Esophagus muscularis mucosa (tissue), 4 donors: ENCODE measurements at regions not wholly inside any gene's neighbourhood (a gene's known extent, or its start where the extent isn't known, plus 50 kb on each side); places are given as distances from the start of the nearest gene placed in this dataset.

Experiments
- EP300 ChIP-seq: sonication (generic); formaldehyde crosslinking; IDR thresholded peaks from one replicate; pipeline ENCODE4 v1.6.1; 2017; ENCODE audit warnings: antibody characterized with exemption
- POLR2A ChIP-seq: fragments of 450-650 bp; IDR thresholded peaks from one replicate; pipeline ENCODE4 v1.6.1; 2017; ENCODE audit warnings: antibody characterized with exemption, moderate library complexity, mild to moderate bottlenecking, low read depth
- TF ChIP-seq, protein P1 (sequence below), 3 experiments: fragments of 200-600 bp in 2 of 3; fragments of 450-650 bp in 1 of 3; sonication (generic) in 2 of 3; IDR thresholded peaks; one replicate each; pipeline ENCODE4 v1.5.1; 2017 to 2019; ENCODE audit warnings: antibody characterized with exemption in 3 of 3, mild to moderate bottlenecking in 2 of 3, moderate library complexity in 1 of 3

DNA sequence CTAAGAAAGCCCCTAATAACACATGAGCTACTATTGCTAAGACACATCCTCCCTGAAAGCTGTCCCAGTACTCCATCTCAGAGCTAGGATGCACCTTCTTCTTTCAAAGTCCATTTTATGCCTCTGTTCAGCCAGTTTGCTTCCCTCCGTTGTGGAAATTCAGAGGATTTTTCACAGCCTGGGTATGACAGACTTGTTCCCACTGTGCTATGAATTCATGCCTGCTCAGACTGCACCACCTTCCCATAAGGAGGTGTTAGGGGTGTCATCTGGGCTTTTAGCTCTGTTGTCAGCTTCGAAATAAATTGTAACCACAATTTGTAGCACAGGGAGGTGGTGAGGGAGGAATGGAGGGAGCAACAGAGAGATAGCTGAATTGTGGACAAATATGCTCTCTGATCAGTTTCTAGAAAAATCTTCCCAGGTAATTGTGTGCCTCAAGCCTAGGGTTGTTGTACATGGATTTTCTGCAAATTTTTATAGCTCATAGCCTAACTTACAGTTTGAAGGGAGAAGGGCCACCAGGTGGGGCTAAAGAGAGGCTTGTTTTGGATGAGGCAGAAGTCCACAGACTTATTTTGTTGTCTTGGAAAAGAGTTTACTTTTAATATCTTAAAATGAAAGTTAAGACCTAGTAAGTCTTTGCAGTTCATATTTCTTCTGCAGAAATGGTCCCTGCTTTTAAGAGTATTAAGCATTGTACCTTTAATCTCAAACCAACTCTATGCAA lies 462.0 kb downstream of the PDCD6IP start:
- TF ChIP-seq, protein P1, sequence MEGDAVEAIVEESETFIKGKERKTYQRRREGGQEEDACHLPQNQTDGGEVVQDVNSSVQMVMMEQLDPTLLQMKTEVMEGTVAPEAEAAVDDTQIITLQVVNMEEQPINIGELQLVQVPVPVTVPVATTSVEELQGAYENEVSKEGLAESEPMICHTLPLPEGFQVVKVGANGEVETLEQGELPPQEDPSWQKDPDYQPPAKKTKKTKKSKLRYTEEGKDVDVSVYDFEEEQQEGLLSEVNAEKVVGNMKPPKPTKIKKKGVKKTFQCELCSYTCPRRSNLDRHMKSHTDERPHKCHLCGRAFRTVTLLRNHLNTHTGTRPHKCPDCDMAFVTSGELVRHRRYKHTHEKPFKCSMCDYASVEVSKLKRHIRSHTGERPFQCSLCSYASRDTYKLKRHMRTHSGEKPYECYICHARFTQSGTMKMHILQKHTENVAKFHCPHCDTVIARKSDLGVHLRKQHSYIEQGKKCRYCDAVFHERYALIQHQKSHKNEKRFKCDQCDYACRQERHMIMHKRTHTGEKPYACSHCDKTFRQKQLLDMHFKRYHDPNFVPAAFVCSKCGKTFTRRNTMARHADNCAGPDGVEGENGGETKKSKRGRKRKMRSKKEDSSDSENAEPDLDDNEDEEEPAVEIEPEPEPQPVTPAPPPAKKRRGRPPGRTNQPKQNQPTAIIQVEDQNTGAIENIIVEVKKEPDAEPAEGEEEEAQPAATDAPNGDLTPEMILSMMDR (IDR thresholded peaks at IDR 0.05) = peak in 2 of 3 experiments; percentile 60 to 70
- no peak for TF ChIP-seq POLR2A
- TF ChIP-seq EP300 = no peak
